ENCODE measurements at regions not wholly inside any gene's neighbourhood (a gene's known extent, or its start where the extent isn't known, plus 50 kb on each side); places are given as distances from the start of the nearest gene placed in this dataset.

DNA sequence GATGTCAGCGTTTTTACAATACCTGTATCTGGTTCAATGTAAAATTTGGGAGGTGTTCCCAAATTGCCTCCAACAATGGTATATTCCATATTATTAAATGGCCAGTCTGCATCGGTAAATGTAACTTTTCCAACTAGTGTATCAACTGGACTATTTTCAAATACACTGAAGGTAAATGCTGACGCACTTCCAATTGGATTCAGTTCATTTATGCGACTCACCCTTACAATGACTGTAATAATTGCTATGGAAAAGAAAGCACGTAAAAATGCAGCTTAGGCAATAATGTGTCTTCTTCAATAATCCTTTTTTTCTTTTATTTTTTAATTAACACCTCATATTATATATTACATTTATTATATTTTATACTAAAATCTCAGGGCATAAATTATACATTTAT lies 209.1 kb downstream of the HGF start:
- no peak overlapping the region for H3K4me3 ChIP-seq
- H3K9me3 ChIP-seq (replicated peaks in 1 of 3) = no peaks in the 10 kb centered on the region
- H3K27ac ChIP-seq = no peak overlapping the region
- no peak for DNase-seq
- no peaks in the 10 kb centered on the region for H3K36me3 ChIP-seq (replicated peaks in 1 of 2)
- intact Hi-C loops (cut with DNase I) = no loop called here
- WGBS, 4 donors = 73 to 79% (median 77%) methylated on average over 5 of the region's 5 CpGs
- TF ChIP-seq, protein P1, sequence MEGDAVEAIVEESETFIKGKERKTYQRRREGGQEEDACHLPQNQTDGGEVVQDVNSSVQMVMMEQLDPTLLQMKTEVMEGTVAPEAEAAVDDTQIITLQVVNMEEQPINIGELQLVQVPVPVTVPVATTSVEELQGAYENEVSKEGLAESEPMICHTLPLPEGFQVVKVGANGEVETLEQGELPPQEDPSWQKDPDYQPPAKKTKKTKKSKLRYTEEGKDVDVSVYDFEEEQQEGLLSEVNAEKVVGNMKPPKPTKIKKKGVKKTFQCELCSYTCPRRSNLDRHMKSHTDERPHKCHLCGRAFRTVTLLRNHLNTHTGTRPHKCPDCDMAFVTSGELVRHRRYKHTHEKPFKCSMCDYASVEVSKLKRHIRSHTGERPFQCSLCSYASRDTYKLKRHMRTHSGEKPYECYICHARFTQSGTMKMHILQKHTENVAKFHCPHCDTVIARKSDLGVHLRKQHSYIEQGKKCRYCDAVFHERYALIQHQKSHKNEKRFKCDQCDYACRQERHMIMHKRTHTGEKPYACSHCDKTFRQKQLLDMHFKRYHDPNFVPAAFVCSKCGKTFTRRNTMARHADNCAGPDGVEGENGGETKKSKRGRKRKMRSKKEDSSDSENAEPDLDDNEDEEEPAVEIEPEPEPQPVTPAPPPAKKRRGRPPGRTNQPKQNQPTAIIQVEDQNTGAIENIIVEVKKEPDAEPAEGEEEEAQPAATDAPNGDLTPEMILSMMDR (IDR thresholded peaks at IDR 0.05) = no peak
- no peak for TF ChIP-seq POLR2A (IDR thresholded peaks at IDR 0.05)
- no peaks in the 10 kb centered on the region for H3K4me1 ChIP-seq (replicated peaks in 1 of 2)
- H3K27me3 ChIP-seq = no peaks in the 10 kb centered on the region

DNA sequence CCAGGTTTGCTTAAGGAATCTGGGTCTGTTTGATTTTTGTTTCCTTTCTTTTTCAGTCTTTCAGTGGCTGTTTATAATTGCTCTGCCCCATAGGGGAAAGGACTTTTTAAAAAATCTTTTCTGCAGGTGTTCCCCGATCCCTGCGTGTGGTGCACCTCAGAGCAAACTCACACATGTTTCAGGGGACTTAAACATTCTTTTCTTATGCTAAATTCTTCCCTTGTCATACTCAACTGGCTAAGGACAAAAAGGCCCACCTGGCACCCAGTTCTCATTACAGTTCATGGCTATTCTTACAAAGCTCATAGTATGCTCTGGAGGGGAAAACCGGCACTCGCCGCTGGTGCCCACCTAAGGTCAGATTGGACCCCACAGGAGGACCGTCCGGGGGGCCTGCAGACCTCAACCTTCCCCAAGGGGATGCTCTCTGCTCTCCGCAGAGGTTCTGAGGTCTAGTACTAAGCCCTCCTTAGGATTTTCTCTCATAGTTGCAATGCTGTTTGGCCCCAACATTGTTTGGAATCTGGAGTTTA lies 220.3 kb downstream of the HGF start:
- DNase-seq = no peak
- H3K4me3 ChIP-seq = no peak overlapping the region
- H3K27ac ChIP-seq = no peak overlapping the region
- H3K27me3 ChIP-seq = no peaks in the 10 kb centered on the region
- H3K36me3 ChIP-seq (replicated peaks in 1 of 2) = no peaks in the 10 kb centered on the region
- intact Hi-C loops (cut with DNase I) = no loop called here
- H3K9me3 ChIP-seq (replicated peaks in 1 of 3) = no peaks in the 10 kb centered on the region
- no peak for TF ChIP-seq POLR2A (IDR thresholded peaks at IDR 0.05)
- TF ChIP-seq, protein P1 (IDR thresholded peaks at IDR 0.05) = no peak
- no peaks in the 10 kb centered on the region for H3K4me1 ChIP-seq (replicated peaks in 1 of 2)
- 88 to 95% (median 91%) methylated on average over 3 to 8 of the region's 8 CpGs for WGBS, 4 donors

DNA sequence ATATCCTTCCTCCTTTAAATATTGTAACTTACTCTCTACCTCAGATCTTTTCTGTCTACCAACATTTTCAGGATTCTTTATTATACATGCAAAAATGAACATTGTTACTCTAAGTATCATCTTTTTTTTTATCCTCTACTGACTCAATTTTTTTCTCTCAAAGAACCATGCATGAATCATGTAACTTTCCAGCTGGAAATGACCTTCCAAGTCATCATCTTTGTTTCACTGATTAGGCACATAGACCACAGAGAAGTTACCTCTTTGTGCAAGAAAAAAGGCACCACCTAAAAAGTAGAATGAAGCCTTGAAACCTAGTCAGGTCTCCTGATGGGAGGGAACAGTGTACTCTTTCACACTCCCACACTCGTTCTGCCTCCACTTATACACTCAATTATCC lies 234.9 kb downstream of the HGF start:
- no peak for DNase-seq
- Histone ChIP-seq H3K9me3 (replicated peaks in 1 of 3) (no peaks in the 10 kb centered on the region), H3K4me1 (replicated peaks in 1 of 2) (no peaks in the 10 kb centered on the region), H3K4me3 (no peak overlapping the region), H3K36me3 (replicated peaks in 1 of 2) (no peaks in the 10 kb centered on the region), H3K27me3 (no peaks in the 10 kb centered on the region), H3K27ac (no peak overlapping the region)
- intact Hi-C loops (cut with DNase I) = no loop called here
- whole genome bisulfite sequencing, 4 donors = 63 to 75% (median 71%) methylated on average over 1 of the region's 1 CpG
- TF ChIP-seq POLR2A (IDR thresholded peaks at IDR 0.05) = no peak
- TF ChIP-seq, protein P1 (IDR thresholded peaks at IDR 0.05) = no peak

DNA sequence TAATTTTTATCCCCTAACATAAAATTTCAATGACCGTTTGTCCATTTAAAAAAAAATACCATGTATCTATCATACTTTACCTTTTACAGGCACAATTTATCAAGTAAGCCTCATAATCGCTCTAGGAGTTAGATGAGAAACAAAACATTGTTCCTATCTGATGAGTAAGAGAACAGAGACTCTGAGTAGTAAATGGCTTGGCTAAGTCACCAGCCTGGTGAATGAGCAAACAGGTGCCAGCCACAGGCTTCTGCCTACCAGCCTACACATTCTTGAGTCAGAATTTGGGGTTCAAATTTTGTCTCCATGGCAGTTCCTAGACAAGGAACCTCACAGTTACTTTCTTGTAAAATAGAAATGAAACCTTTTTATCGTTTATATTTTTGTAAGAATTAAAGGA lies 235.4 kb downstream of the HGF start:
- WGBS, 4 donors = 70 to 81% (median 72%) methylated on average over 3 of the region's 3 CpGs
- Histone ChIP-seq H3K4me3 (no peak overlapping the region), H3K4me1 (replicated peaks in 1 of 2) (no peaks in the 10 kb centered on the region), H3K9me3 (replicated peaks in 1 of 3) (no peaks in the 10 kb centered on the region), H3K27me3 (no peaks in the 10 kb centered on the region), H3K27ac (no peak overlapping the region), H3K36me3 (replicated peaks in 1 of 2) (no peaks in the 10 kb centered on the region)
- intact Hi-C loops (cut with DNase I) = no loop called here
- no peak for TF ChIP-seq POLR2A (IDR thresholded peaks at IDR 0.05)
- TF ChIP-seq, protein P1 (IDR thresholded peaks at IDR 0.05) = no peak
- no peak for DNase-seq

Data from adrenal gland (tissue), 9 donors.